ENCODE measurements at regions not wholly inside any gene's neighbourhood (a gene's known extent, or its start where the extent isn't known, plus 50 kb on each side); places are given as distances from the start of the nearest gene placed in this dataset.

- H3K23ac ChIP-seq (ENCODE audit: low read depth, low read length), result no peak overlapping the region
- no peak for DNase-seq
- no peaks in the 10 kb centered on the region for H3K4me1 ChIP-seq (ENCODE audit: control insufficient read depth, insufficient read depth, low read length)
- H3K27ac ChIP-seq (ENCODE audit: insufficient read depth, low read length), result no peak overlapping the region
- H2BK20ac ChIP-seq (ENCODE audit: low read depth, low read length), result no peak overlapping the region
- ATAC-seq (ENCODE audit: low read depth), result no peak
- no TSS peak for BruUV-seq (replicated peaks)
- no peak overlapping the region for H2AFZ ChIP-seq (replicated peaks; ENCODE audit: low read length, poor library complexity)
- H3K79me1 ChIP-seq (ENCODE audit: low read depth in 1 of 2, low read length in 2 of 2), result no peaks in the 10 kb centered on the region
- H3K14ac ChIP-seq (replicated peaks; ENCODE audit: low read depth, low read length), result no peak overlapping the region
- H4K20me1 ChIP-seq (ENCODE audit: insufficient read depth, low read length), result no peaks in the 10 kb centered on the region
- no peak overlapping the region for H3K18ac ChIP-seq (ENCODE audit: low read depth, low read length)
- ChIA-PET POLR2A (ENCODE audit: unreplicated experiment) (no interaction called here), CTCF (no interaction called here)
- no peak for TF ChIP-seq NFE2L2 (IDR thresholded peaks at IDR 0.05; ENCODE audit: low read depth, low read length)
- no peak for TF ChIP-seq RFX5 (IDR thresholded peaks at IDR 0.05; ENCODE audit: low read depth, low read length)
- TF ChIP-seq MAFK (IDR thresholded peaks at IDR 0.05; ENCODE audit: low read depth, low read length), result no peak
- no peak for TF ChIP-seq CTCF (conservative IDR thresholded peaks at IDR 0.05; ENCODE audit: low read depth, low read length)
- TF ChIP-seq USF2 (IDR thresholded peaks at IDR 0.05; ENCODE audit: low read depth, low read length), result no peak
- no peak for TF ChIP-seq POLR2A (IDR thresholded peaks at IDR 0.05; ENCODE audit: low read depth, low read length)
- no peak for TF ChIP-seq SMC3 (IDR thresholded peaks at IDR 0.05; ENCODE audit: low read depth, low read length)
- TF ChIP-seq BHLHE40 (IDR thresholded peaks at IDR 0.05; ENCODE audit: low read depth, low read length), result no peak
- no peaks in the 10 kb centered on the region for H3K9me1 ChIP-seq (ENCODE audit: insufficient read depth, low read length)
- no peak overlapping the region for H3K9ac ChIP-seq (ENCODE audit: low read depth, low read length)
- no peak overlapping the region for H2AK5ac ChIP-seq (ENCODE audit: low read depth, low read length)
- no peak overlapping the region for H2AK9ac ChIP-seq (replicated peaks; ENCODE audit: low read depth, low read length, poor library complexity)
- intact Hi-C loops (cut with micrococcal nuclease) (no loop called here), in situ Hi-C loops (cut with MboI; ENCODE audit: low sequenced_read_pairs) (no loop called here), dilution Hi-C loops (cut with HindIII; ENCODE audit: low sequenced_read_pairs, unreplicated experiment) (no loop called here)
- no peak overlapping the region for H4K91ac ChIP-seq (ENCODE audit: insufficient read depth, low read depth, low read length)
- H3K27me3 ChIP-seq (ENCODE audit: control insufficient read depth, insufficient read depth, low read length), result no peaks in the 10 kb centered on the region
- H4K5ac ChIP-seq (ENCODE audit: low read depth, low read length), result no peak overlapping the region
- no peak overlapping the region for H2BK15ac ChIP-seq (ENCODE audit: low read depth, low read length)
- no peak overlapping the region for H3K4me3 ChIP-seq (ENCODE audit: insufficient read depth, low read depth, low read length)
- no peak overlapping the region for H2BK120ac ChIP-seq (ENCODE audit: low read depth, low read length)
- no peak overlapping the region for H3K4me2 ChIP-seq (ENCODE audit: low read depth, low read length)
- H3K36me3 ChIP-seq (ENCODE audit: control insufficient read depth, insufficient read depth, low read length), result no peaks in the 10 kb centered on the region
- H3K56ac ChIP-seq (ENCODE audit: extremely low read depth, insufficient read depth, low read length), result no peak overlapping the region
- H2BK5ac ChIP-seq (ENCODE audit: low read depth, low read length, poor library complexity, severe bottlenecking), result no peak overlapping the region
- no peak overlapping the region for H4K8ac ChIP-seq (ENCODE audit: low read depth in 2 of 2, low read length in 2 of 2)
- no CpG with 5 or more reads among the region's 1 CpG for WGBS, 2 experiments (ENCODE audit: extremely low coverage in 2 of 2, insufficient read length in 1 of 2)
- no peaks in the 10 kb centered on the region for H3K9me3 ChIP-seq (ENCODE audit: control insufficient read depth, insufficient read depth, low read length)
- no peak overlapping the region for H3K4ac ChIP-seq (ENCODE audit: low read depth, low read length)
Measured at GRCh38 chrX:127138218-127138617, 318.7 kb downstream of the PRR32 start.
